Body of pancreas (tissue), 4 donors: ENCODE measurements at regions not wholly inside any gene's neighbourhood (a gene's known extent, or its start where the extent isn't known, plus 50 kb on each side); places are given as distances from the start of the nearest gene placed in this dataset.

Experiments used
- ATAC-seq: fragments of 150-250 bp; one replicate; pipeline ENCODE4 v1.9.1; 2016
- DNase-seq, 4 donors: peaks; one replicate each; pipeline ENCODE4 v3.0.0-alpha.2; 2019
- H3K27ac ChIP-seq, 4 donors: fragments of 200-600 bp; sonication (generic); 1 replicate in 3 of 4; 2 replicates in 1 of 4; pipeline versions ENCODE4 v1.5.1 to v1.6.1; 2016 to 2019; ENCODE audit warnings: mild to moderate bottlenecking in 1 of 4, mixed read lengths in 1 of 4, moderate library complexity in 1 of 4
- H3K27me3 ChIP-seq, 2 donors: fragments of 200-600 bp; sonication (generic); one replicate each; pipeline ENCODE4 v1.6.0; 2016; ENCODE audit warnings: mild to moderate bottlenecking in 1 of 2
- H3K36me3 ChIP-seq, 2 donors: fragments of 200-600 bp; sonication (generic); replicated peaks in 1 of 2; 2 replicates each; pipeline ENCODE4 v1.5.1; 2016; ENCODE audit warnings: low read depth in 2 of 2; ENCODE audit not compliant: insufficient read depth in 1 of 2
- H3K4me1 ChIP-seq: fragments of 200-600 bp; sonication (generic); one replicate; pipeline ENCODE4 v1.6.0; 2016
- H3K4me3 ChIP-seq, 2 donors: fragments of 200-600 bp; sonication (generic); 1 replicate in 1 of 2; 2 replicates in 1 of 2; pipeline ENCODE4 v1.5.1; 2016 to 2019
- H3K9me3 ChIP-seq, 3 donors: fragments of 200-600 bp; sonication (generic); 1 replicate in 2 of 3; 2 replicates in 1 of 3; pipeline ENCODE4 v1.5.1; 2016
- CTCF ChIP-seq, 7 experiments: fragments of 450-650 bp in 4 of 7; fragments of 200-600 bp in 3 of 7; sonication (generic) in 3 of 7; IDR thresholded peaks; one replicate each; pipeline ENCODE4 v1.5.1; 2016 to 2019; ENCODE audit warnings: antibody characterized with exemption in 7 of 7
- POLR2A ChIP-seq, 3 donors: fragments of 450-650 bp; IDR thresholded peaks; one replicate each; pipeline ENCODE4 v1.6.1; 2016; ENCODE audit warnings: antibody characterized with exemption in 3 of 3, mild to moderate bottlenecking in 2 of 3
- WGBS, 2 donors: methylation state at CpG; one replicate each; pipeline ENCODE4 v1.1.5; 2017; 5-methylcytosine and 5-hydroxymethylcytosine counted together
- intact Hi-C: fragments of 100-400 bp; cut with DNase I; formaldehyde crosslinking; loops from one replicate; pipeline ENCODE4 v1.15.1; 2023

DNA sequence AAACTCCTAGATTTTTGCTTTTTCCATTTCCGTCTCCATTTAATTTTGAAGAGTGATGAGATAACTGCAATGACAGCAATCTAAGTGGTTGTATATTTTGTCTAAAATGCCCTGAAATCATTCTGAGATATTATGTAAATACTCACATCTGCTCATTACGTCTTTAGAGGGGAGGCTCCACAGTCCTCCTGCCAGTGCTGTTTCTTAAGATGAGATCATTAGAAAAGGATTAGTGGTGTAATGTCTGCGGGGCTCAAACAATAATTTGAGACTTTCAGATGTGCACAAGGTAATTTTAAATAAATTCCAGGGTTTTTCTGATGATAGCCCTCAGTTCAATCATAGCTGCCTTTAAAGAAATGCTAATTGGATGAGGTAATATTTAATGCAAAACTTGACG, 437.9 kb downstream of the FOXO1 start:
- H3K4me3 ChIP-seq: no peak overlapping the region

DNA sequence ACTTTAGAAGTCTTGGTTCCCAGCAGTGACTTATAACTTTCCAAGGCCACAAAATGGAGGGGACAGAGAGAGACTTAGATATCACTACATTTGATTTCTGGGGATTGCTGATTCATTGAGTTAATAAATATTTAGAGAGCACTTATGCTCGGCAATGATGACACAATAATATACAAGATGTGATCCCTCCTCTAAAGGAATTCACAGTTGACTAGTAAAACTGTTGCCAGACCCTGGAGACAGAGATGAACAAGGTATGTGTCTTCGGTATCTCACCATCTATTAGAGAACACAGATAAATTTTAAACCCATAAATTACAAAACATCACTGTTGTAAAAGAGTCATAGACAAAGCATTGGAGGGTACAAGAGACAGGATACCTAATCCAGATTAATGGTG, 437.5 kb downstream of the FOXO1 start:
- ATAC-seq: no peak
- no peaks in the 10 kb centered on the region for H3K36me3 ChIP-seq
- intact Hi-C loops: no loop called here
- whole genome bisulfite sequencing, 2 donors: 46 to 50% methylated on average over 2 of the region's 2 CpGs
- no peaks in the 10 kb centered on the region for H3K4me1 ChIP-seq
- no peak for DNase-seq
- no peaks in the 10 kb centered on the region for H3K9me3 ChIP-seq
- no peak overlapping the region for H3K4me3 ChIP-seq
- no peak overlapping the region for H3K27ac ChIP-seq
- TF ChIP-seq CTCF (IDR thresholded peaks at IDR 0.05): no peak
- no peak for TF ChIP-seq POLR2A (IDR thresholded peaks at IDR 0.05)
- no peaks in the 10 kb centered on the region for H3K27me3 ChIP-seq

More for the DNA sequence above, 437.9 kb downstream of the FOXO1 start:
- 81 to 82% methylated on average over 4 of the region's 4 CpGs for WGBS, 2 donors
- ATAC-seq (no peak), DNase-seq (no peak)
- TF ChIP-seq POLR2A (IDR thresholded peaks at IDR 0.05): no peak
- no peak for TF ChIP-seq CTCF (IDR thresholded peaks at IDR 0.05)
- Histone ChIP-seq H3K27ac (no peak overlapping the region), H3K27me3 (no peaks in the 10 kb centered on the region), H3K9me3 (no peaks in the 10 kb centered on the region), H3K4me1 (no peaks in the 10 kb centered on the region), H3K36me3 (no peaks in the 10 kb centered on the region)
- intact Hi-C loops: no loop called here

- Histone ChIP-seq H3K9me3 (no peaks in the 10 kb centered on the region), H3K36me3 (no peaks in the 10 kb centered on the region), H3K4me1 (no peaks in the 10 kb centered on the region), H3K4me3 (no peak overlapping the region), H3K27me3 (no peaks in the 10 kb centered on the region), H3K27ac (no peak overlapping the region)
- 58 to 59% methylated on average over 3 of the region's 3 CpGs for WGBS, 2 donors
- intact Hi-C loops: no loop called here
- DNase-seq (no peak), ATAC-seq (no peak)
- no peak for TF ChIP-seq POLR2A (IDR thresholded peaks at IDR 0.05)
- no peak for TF ChIP-seq CTCF (IDR thresholded peaks at IDR 0.05)
These were observed 435.6 kb downstream of the FOXO1 start for GRCh38 chr13:40230833-40231266.

DNA sequence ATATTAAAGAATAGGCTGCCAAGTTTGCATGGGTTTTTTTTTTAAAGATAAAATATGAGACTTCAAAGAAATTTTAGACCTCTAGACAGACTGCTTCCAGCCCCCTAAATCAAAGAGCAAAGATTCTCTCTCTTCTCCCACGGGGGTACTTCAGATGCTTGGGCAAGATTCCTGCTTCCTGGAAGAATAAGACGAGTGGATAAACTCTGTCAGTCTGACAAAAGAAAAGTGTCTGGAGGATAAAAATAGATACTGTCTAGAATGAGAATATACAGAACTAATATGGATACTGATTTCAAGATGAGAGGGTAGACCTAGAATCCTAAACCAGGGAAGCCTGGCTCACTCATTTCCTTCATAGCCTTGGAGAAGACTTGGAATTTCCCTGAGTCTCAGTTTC, 435.1 kb downstream of the FOXO1 start:
- no peak for ATAC-seq
- no peak overlapping the region for H3K4me3 ChIP-seq
- no peaks in the 10 kb centered on the region for H3K4me1 ChIP-seq
- H3K9me3 ChIP-seq: no peaks in the 10 kb centered on the region
- H3K27ac ChIP-seq: peak overlapping the region in 1 of 4 donors; percentile 14
- TF ChIP-seq CTCF (IDR thresholded peaks at IDR 0.05) (no peak), POLR2A (IDR thresholded peaks at IDR 0.05) (no peak)
- H3K36me3 ChIP-seq: no peaks in the 10 kb centered on the region
- 63 to 79% methylated on average over 2 of the region's 2 CpGs for WGBS, 2 donors
- intact Hi-C loops: no loop called here
- no peak for DNase-seq
- H3K27me3 ChIP-seq: no peaks in the 10 kb centered on the region

GRCh38 chr13:40231751-40232150, 434.7 kb downstream of the FOXO1 start:
- WGBS, 2 donors: 83 to 89% methylated on average over 3 of the region's 3 CpGs
- TF ChIP-seq CTCF (IDR thresholded peaks at IDR 0.05): no peak
- ATAC-seq (no peak), DNase-seq (no peak)
- Histone ChIP-seq H3K27me3 (no peaks in the 10 kb centered on the region), H3K36me3 (no peaks in the 10 kb centered on the region), H3K27ac (peak overlapping the region in 1 of 4 donors; percentile 14), H3K4me1 (no peaks in the 10 kb centered on the region), H3K9me3 (no peaks in the 10 kb centered on the region), H3K4me3 (no peak overlapping the region)
- intact Hi-C loops: no loop called here
